GM10248 (cell line): ENCODE measurements at regions not wholly inside any gene's neighbourhood (a gene's known extent, or its start where the extent isn't known, plus 50 kb on each side); places are given as distances from the start of the nearest gene placed in this dataset.

Experiments used
- CTCF ChIA-PET: fragments of 300-600 bp; sonication (Branson Sonifier 250); formaldehyde crosslinking; extraction: SDS; loops from one replicate; lab custom pipeline; 2021; ENCODE audit warnings: antibody characterized with exemption; lab: Yijun Ruan, JAX
- POLR2A ChIA-PET: fragments of 350-650 bp; sonication (Branson Sonifier 250); formaldehyde crosslinking; extraction: SDS; loops from one replicate; lab custom pipeline; 2020; ENCODE audit warnings: antibody characterized with exemption; lab: Yijun Ruan, JAX
- DNase-seq: peaks from one replicate; pipeline ENCODE4 v3.0.0; 2012; ENCODE audit errors: extremely low spot score
- CTCF ChIP-seq: IDR thresholded peaks from 2 replicates; pipeline ENCODE4 v1.5.1; 2012; ENCODE audit warnings: mild to moderate bottlenecking, low read depth; ENCODE audit errors: extremely low read depth, missing control alignments, control extremely low read depth

- POLR2A ChIA-PET, result no interaction called here
- CTCF ChIA-PET, result no interaction called here
- no peak for DNase-seq
- TF ChIP-seq CTCF, result no peak
Observed at GRCh38 chr10:53276797-53277196, 504.2 kb upstream of the MBL2 start.

- no peak for DNase-seq
- TF ChIP-seq CTCF, result no peak
- POLR2A ChIA-PET, result no interaction called here
- CTCF ChIA-PET, result no interaction called here
Observed at GRCh38 chr10:53269482-53269881, 496.9 kb upstream of the MBL2 start.

GRCh38 chr10:53260213-53260612 lies 487.6 kb upstream of the MBL2 start:
- DNase-seq, result no peak
- ChIA-PET POLR2A (no interaction called here), CTCF (no interaction called here)
- TF ChIP-seq CTCF, result no peak

- no peak for TF ChIP-seq CTCF
- CTCF ChIA-PET, result no interaction called here
- POLR2A ChIA-PET, result no interaction called here
- no peak for DNase-seq
Observed at GRCh38 chr10:53256623-53257022, 484.0 kb upstream of the MBL2 start.

GRCh38 chr10:53255661-53256205 lies 483.1 kb upstream of the MBL2 start:
- no peak for DNase-seq
- CTCF ChIA-PET, result no interaction called here
- POLR2A ChIA-PET, result no interaction called here
- TF ChIP-seq CTCF, result no peak

GRCh38 chr10:53253221-53253620 lies 480.6 kb upstream of the MBL2 start:
- ChIA-PET CTCF (no interaction called here), POLR2A (no interaction called here)

More at GRCh38 chr10:53253221-53253620, 480.6 kb upstream of the MBL2 start:
- TF ChIP-seq CTCF, result no peak
- DNase-seq, result no peak
